NOMO-1 treated with DMSO at 0.1 percent for 48 hours (cell line): ENCODE measurements at regions not wholly inside any gene's neighbourhood (a gene's known extent, or its start where the extent isn't known, plus 50 kb on each side); places are given as distances from the start of the nearest gene placed in this dataset.
A peak's percentile ranks its signal among the peaks of the same experiment; 100 is the strongest.
"Not testable (repeated sequence)": the region's sequence is repeated elsewhere in the genome, so short reads cannot be mapped to it uniquely, and the experiment has no call there.

Experiments
- DNase-seq: peaks from one replicate; lab custom pipeline; 2025; ENCODE audit not compliant: unreplicated experiment; lab: John Stamatoyannopoulos, UW

- peak; percentile 42 for DNase-seq
Observed at GRCh38 chr1:31485166-31485565, 72.2 kb downstream of the SERINC2 start.

- DNase-seq = no peak
Observed at GRCh38 chr1:31487143-31487542, 74.1 kb downstream of the SERINC2 start.

GRCh38 chr1:31487721-31488293 is 74.8 kb downstream of the SERINC2 start:
- no peak for DNase-seq

- no peak for DNase-seq
Observed at GRCh38 chr1:31488528-31488927, 75.5 kb downstream of the SERINC2 start.

- not testable (repeated sequence) for DNase-seq
Observed at GRCh38 chr1:31489575-31489974, 76.6 kb downstream of the SERINC2 start.

- not testable (repeated sequence) for DNase-seq
Observed at GRCh38 chr1:31490596-31490995, 77.6 kb downstream of the SERINC2 start.

- DNase-seq = not testable (repeated sequence)
Observed at GRCh38 chr1:31495351-31495750, 81.0 kb upstream of the TINAGL1 start.

- not testable (repeated sequence) for DNase-seq
Observed at GRCh38 chr1:31495770-31496169, 80.5 kb upstream of the TINAGL1 start.

- no peak for DNase-seq
Observed at GRCh38 chr1:31497601-31498000, 78.7 kb upstream of the TINAGL1 start.

- no peak for DNase-seq
Observed at GRCh38 chr1:31498376-31499040, 77.8 kb upstream of the TINAGL1 start.

GRCh38 chr1:31501505-31501904 is 74.8 kb upstream of the TINAGL1 start:
- DNase-seq = no peak

- no peak for DNase-seq
Observed at GRCh38 chr1:31502253-31502652, 74.1 kb upstream of the TINAGL1 start.

GRCh38 chr1:31502926-31503511 is 73.3 kb upstream of the TINAGL1 start:
- DNase-seq = no peak

- DNase-seq = no peak
Observed at GRCh38 chr1:31503570-31503969, 72.7 kb upstream of the TINAGL1 start.

GRCh38 chr1:31504001-31504400 is 72.3 kb upstream of the TINAGL1 start:
- no peak for DNase-seq

- peak; percentile 69 for DNase-seq
Observed at GRCh38 chr1:31505911-31506497, 70.3 kb upstream of the TINAGL1 start.

GRCh38 chr1:31507221-31507620 is 69.1 kb upstream of the TINAGL1 start:
- no peak for DNase-seq

- no peak for DNase-seq
Observed at GRCh38 chr1:31507676-31508530, 68.4 kb upstream of the TINAGL1 start.

GRCh38 chr1:31509124-31510072 is 66.9 kb upstream of the TINAGL1 start:
- peak; percentile 71 for DNase-seq

- DNase-seq = no peak
Observed at GRCh38 chr1:31510304-31510703, 66.0 kb upstream of the TINAGL1 start.
